Fibroblast of pulmonary artery (primary cell): ENCODE measurements at regions not wholly inside any gene's neighbourhood (a gene's known extent, or its start where the extent isn't known, plus 50 kb on each side); places are given as distances from the start of the nearest gene placed in this dataset.

ENCODE experiments used
- DNase-seq: peaks from one replicate; pipeline ENCODE4 v3.0.0-alpha.2; 2010; ENCODE audit warnings: low read depth
- H3K4me3 ChIP-seq: replicated peaks from 2 replicates; pipeline ENCODE4 v1.5.1; 2011; ENCODE audit warnings: low read depth, mild to moderate bottlenecking, control low read depth, low read length, moderate library complexity
- CTCF ChIP-seq: IDR thresholded peaks from 2 replicates; pipeline ENCODE4 v1.5.1; 2011; ENCODE audit warnings: mild to moderate bottlenecking, control low read depth, low read length, inconsistent platforms; ENCODE audit errors: missing control alignments

GRCh38 chr9:118059484-118060278 lies 355.5 kb downstream of the TLR4 start:
- TF ChIP-seq CTCF, result no peak
- H3K4me3 ChIP-seq, result no peak overlapping the region
- peak; percentile 28 for DNase-seq

DNA sequence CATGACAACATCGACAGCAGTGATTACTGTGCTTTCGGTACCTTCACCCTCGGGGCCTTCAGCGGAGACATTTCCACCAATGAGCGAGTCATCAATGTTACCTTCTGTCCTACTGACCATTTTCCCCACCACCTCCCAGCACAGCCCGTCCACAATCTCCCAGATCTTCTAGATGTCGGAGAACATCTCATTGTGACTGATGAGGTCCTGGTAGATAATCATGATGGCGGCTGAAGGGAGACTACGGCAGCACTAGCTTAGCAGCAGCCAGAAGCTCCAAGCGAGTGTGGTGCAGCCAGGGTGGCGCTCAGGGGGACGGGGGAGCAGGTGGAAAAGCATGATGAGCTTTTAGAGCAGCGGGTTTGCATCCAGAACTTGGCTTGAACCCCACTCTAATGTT lies 379.0 kb downstream of the TLR4 start:
- TF ChIP-seq CTCF, result no peak
- no peak for DNase-seq
- H3K4me3 ChIP-seq, result no peak overlapping the region

DNA sequence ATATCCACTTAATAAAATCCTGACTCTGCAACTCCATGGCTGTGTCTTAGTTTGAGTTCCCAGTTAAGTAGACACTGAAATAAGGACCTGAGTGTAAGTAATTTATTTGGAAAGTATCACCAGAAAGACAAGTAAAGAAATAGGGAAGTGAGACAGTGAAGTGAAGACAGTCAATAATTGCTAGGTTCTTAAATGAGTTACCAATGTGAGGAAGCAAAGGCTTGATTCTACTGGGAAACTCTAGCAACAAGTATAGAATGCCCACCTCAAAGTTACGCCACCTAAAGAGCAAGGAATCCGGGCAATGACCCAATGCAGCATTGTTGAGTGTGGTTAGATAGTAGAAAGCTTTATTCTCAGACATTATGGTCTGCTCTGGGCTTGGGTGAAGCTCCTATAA lies 383.9 kb downstream of the TLR4 start:
- H3K4me3 ChIP-seq, result no peak overlapping the region
- DNase-seq, result no peak
- TF ChIP-seq CTCF, result no peak

DNA sequence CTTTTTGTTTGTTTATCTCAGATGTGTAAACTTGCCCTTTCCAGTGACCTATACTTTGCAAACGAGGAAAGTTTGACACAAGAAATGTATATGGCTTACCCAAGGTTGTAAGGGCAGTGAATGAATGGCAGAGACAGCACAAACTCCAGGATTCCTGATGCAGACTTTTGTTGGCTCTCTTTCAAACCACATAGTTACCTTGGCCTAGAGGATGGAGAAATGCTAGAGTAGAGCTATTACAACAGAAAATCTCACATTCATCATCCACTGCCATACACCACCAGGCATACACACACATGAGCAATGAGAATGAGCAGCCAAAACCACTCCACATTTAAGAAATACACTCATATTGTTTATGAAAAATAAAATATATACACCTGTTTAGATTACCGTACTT lies 387.0 kb downstream of the TLR4 start:
- H3K4me3 ChIP-seq, result no peak overlapping the region
- TF ChIP-seq CTCF, result no peak
- DNase-seq, result no peak

DNA sequence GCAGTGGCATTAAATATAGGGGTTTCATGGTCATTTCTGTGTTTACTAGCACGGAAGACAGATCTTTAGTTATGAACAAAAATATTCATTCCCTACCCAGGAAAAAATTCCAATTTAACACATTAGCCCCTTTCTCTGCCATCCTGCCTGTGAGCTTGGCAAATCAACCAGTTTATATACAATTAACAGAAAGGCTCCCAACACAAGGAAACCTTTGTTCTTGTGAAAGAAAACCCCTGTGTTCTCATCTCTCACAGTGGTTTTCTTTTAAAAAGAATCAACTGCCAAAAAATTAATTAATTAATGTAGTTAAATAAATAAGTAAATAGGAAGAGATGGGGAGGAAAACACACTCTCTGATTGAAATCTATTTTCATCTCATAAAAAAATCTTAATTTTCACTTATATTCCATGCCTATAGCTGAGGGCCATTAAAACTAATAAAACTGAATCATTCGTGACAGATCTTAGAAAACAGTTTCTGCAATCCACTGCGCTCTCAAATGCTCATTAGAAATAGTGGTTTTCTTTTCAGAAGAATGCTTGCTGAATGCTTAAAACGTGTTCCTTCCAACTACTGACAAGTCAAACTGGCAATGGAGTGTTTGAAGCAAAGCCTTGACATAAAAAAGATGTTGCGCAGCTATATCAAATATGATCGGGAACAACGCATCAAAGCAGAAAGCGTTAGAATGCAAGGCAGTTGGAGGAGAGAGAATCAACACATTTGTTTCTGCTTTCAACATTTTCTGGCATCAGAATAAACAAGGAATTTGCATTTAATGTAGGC lies 387.7 kb downstream of the TLR4 start:
- H3K4me3 ChIP-seq, result no peak overlapping the region
- TF ChIP-seq CTCF, result no peak

GRCh38 chr9:118094387-118094786 lies 390.2 kb downstream of the TLR4 start:
- H3K4me3 ChIP-seq, result no peak overlapping the region
- no peak for DNase-seq
- TF ChIP-seq CTCF, result no peak

More for the DNA sequence above, 387.7 kb downstream of the TLR4 start:
- no peak for DNase-seq
